ENCODE measurements at regions not wholly inside any gene's neighbourhood (a gene's known extent, or its start where the extent isn't known, plus 50 kb on each side); places are given as distances from the start of the nearest gene placed in this dataset. TPM values are rescaled to one million over a fixed set of nuclear protein-coding genes. Genes with fewer than 3 reads are reported as not detected.

Small RNA genes lying in the stretch of these regions (small RNA-seq; reads per million reads assigned to genes)
- gene MIR3680-2 (ENCODE audit: low replicate concordance) = not detected
